GM19023 (cell line): ENCODE measurements at regions not wholly inside any gene's neighbourhood (a gene's known extent, or its start where the extent isn't known, plus 50 kb on each side); places are given as distances from the start of the nearest gene placed in this dataset.
"Not testable (repeated sequence)": the region's sequence is repeated elsewhere in the genome, so short reads cannot be mapped to it uniquely, and the experiment has no call there.

Experiments
- ATAC-seq: cut with Tn5 transposase; IDR thresholded peaks from one replicate; pipeline ENCODE4 v1.9.1; 2021; ENCODE audit warnings: mild to moderate bottlenecking, moderate library complexity; ENCODE audit not compliant: unreplicated experiment

DNA sequence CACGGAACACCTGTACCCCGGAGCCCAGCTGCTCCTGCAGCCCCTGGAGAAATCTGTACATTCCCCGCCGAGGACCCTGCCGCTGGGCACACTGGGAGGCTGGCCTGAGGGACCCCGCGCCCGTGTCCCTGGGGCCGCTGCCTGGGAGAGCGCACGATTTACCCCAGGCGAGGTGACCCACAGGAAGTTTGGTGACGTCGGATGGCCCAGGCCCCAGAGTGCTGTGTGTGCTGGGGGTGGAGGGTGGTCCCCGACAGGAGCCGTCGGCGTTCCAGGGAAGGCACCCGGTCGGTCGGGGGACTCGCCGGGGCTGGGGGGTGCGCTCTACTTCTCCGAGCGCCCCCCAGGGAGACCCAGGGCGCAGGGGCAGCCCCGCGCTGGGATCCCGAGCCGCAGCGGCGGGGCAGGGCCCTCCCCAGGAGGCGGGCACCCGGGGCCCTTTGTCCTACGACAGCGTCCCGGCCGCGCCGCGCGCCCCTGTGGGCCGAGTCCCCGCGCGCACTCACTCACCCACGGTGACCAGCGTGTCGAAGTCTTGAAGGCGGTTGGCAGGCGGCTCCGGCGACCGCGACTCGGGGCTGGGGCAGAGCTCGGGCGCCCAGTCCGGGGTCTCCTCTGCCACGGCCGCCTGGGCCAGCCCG, 167.9 kb upstream of the PRKX start:
- peak; percentile 41 for ATAC-seq

DNA sequence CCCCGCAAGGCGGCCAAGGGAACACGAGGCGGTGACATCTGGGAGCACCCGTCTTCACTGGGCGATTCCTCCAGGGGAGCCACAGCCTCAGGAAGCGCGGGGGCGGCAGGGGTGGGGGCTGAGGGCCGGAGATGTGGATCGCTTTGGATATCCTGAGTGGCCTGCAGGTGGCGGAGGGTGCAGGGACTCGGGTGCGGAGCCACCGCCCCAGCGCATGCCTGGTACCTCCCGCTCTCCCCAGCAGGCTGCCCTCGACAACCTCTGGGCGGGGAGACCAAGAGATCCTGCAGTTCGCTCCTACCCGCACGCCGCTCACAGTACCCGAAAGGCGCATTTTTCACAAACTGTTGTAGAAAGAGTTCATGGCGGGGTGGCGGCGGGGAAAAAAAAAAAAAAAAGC, 162.9 kb upstream of the PRKX start:
- ATAC-seq: not testable (repeated sequence)

DNA sequence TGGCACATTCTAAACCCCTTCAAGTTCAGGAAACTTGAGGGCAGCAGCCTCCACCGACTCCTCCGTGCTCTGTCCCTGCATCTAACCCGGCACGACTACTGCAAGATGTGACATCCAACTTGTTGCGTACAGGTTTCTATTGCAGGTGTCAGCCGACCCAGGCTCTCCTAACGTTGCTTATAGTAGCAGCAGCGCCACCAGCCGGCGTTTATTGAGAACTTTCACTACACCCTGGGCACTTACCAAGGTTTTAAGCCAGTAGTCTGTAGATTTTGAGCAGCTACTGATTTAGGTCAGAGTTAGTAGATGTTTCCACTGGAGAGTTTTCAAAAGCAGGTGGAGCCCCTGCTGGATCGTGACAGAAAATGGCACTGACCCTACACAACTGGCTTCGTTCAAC, 162.2 kb upstream of the PRKX start:
- ATAC-seq: not testable (repeated sequence)

DNA sequence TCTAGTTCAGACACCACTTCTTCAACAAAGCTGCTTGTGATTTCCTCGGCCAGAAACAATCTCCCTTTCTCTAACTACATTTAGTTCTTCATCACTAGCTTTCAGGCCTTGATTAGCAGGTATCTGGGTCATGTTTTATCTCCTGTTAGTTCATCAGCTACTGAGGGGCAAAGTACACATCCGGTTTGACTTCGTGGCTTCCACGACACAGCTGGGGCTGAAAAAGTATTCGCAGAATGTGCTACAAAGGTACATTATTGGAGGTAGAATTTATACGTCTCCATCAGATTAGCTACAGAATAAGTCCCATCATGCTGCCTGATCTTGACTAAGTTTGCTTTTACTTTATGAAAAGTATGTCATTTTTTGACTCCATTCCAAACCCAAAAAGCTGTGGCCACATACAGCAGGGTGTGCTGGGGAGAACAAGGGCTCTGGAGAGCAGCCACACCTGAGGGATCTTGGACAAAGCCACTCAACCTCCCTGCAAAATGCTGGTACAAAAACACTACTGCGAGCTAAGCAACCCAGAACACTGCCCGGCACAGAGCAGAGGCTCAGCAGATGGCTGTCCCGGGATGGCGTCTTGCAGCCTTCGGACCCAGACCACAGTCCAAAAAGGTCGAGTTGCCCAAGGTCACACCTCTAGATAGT, 158.9 kb upstream of the PRKX start:
- not testable (repeated sequence) for ATAC-seq

DNA sequence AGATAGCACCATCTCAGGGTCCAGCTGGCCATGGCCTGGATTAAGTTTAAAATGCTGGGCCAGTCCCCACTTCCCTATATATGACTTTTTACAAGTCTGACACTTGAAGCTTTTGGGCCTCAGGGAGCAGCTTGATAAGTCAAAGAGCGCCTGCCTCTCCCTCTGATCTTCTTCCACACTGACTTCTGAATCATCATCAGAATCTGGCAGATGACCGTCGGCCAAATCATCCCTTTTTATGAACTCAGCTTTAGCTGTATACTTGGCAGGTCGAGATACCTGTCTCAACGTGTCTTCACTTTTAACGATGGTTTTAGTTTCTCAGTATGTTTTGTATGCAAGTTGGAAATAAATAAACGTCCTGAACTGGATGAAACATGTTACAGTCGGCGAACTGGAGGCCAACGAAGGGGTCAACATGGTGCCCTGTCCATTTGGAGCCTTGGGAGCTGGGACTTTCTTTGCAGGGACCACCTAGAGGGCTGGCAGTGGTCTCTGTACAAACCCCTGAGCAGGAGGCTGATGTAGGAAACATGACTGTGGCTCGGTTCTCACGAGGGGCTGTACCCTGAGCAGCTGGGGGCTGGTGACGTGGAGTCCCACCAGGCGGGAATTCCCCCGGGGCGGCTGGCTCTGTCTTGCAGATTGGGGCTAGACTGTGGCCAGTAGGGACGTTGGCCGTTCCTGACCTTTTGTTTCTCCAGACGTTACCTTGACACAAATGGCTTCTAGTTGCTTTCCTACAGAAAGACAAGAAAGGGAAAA, 153.8 kb upstream of the PRKX start:
- ATAC-seq: not testable (repeated sequence)

DNA sequence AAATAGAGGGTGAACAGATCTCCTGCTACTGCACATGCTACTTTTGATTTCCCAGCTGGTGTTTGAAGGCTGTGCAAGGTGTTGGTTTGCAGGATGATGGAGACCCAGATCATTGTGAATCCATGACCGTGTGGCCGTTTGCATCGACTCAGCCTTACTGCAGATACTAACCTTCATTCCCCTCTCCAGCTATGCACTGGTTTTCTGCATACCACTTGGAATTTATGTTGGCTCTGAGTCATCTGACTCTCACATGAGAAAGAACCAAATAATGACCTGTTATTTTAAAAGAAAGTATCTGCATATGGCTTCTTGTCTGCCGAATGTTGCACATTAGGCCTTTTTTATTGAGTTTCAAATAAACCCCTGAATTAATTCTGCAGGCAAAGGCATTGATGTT, 144.9 kb upstream of the PRKX start:
- ATAC-seq: not testable (repeated sequence)

DNA sequence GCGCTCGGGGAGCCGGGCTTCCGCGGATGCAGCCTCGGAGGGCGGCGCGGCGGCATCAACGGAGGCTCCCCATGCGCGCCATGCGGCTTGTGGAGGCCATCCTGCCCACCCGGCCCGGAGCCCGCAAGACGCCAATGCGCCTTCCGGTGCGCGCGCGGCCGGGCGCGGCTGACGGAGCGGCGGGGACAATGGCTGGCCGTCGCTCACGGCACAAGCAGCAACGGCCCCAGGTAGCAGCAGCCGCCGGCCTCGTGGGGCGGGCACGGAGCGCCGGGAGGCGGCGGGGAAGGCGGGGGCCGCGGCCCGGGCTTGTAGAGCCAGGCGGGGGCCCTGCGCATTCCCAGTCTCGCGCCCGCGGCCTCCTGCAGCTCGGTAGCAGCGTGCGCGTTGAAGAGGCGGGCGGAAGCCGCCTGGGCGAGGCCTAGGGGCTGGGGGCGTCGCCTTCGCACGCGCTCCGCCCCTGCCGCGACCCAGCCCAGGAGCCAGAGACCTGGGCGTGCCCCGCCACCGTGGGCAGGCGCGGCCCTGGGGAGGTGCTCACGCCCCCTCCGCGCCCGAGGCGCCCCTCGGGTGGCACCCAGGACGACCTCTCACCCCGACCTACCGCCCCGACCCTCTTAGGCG, 130.2 kb upstream of the PRKX start:
- ATAC-seq: peak; percentile 90

DNA sequence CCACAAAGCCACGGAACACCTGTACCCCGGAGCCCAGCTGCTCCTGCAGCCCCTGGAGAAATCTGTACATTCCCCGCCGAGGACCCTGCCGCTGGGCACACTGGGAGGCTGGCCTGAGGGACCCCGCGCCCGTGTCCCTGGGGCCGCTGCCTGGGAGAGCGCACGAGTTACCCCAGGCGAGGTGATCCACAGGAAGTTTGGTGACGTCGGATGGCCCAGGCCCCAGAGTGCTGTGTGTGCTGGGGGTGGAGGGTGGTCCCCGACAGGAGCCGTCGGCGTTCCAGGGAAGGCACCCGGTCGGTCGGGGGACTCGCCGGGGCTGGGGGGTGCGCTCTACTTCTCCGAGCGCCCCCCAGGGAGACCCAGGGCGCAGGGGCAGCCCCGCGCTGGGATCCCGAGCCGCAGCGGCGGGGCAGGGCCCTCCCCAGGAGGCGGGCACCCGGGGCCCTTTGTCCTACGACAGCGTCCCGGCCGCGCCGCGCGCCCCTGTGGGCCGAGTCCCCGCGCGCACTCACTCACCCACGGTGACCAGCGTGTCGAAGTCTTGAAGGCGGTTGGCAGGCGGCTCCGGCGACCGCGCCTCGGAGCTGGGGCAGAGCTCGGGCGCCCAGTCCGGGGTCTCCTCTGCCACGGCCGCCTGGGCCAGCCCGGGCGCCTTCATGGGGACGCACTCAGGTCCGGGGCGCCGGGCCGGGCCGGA, 129.5 kb upstream of the PRKX start:
- peak; percentile 71 for ATAC-seq

DNA sequence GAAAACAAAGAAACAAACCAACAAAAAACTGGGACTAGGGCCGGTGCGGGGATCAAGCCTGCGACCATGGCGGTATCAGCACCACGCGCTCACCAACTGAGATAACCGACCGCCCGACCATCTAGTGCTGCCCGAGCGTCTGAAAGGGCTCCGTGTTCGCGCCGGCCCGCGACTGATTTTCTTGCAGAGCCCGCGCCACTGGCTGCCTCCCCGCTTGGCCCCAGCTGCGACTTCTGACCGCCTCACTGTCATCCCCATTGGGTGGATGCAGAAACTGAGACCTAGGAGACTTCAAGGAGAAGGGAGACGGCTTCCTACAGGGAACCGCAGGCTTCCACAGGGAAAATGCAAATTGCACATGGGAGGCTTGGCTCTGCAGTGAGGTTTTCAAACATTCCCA, 125.3 kb upstream of the PRKX start:
- not testable (repeated sequence) for ATAC-seq

DNA sequence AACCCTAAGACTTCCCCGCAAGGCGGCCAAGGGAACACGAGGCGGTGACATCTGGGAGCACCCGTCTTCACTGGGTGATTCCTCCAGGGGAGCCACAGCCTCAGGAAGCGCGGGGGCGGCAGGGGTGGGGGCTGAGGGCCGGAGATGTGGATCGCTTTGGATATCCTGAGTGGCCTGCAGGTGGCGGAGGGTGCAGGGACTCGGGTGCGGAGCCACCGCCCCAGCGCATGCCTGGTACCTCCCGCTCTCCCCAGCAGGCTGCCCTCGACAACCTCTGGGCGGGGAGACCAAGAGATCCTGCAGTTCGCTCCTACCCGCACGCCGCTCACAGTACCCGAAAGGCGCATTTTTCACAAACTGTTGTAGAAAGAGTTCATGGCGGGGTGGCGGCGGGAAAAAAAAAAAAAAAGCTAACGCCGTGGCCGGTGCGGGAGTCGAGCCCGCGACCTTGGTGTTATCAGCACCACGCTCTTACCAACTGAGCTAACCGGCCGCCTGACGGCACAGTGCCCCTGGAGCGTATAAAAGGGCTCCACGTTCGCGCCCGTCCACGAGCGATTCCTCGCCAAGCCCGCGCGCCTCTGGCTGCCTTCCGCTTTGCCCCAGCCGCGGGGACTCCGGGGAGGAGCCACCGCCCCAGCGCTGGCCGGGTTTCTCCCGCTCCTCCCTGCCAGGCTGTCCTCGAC, 124.7 kb upstream of the PRKX start:
- not testable (repeated sequence) for ATAC-seq

DNA sequence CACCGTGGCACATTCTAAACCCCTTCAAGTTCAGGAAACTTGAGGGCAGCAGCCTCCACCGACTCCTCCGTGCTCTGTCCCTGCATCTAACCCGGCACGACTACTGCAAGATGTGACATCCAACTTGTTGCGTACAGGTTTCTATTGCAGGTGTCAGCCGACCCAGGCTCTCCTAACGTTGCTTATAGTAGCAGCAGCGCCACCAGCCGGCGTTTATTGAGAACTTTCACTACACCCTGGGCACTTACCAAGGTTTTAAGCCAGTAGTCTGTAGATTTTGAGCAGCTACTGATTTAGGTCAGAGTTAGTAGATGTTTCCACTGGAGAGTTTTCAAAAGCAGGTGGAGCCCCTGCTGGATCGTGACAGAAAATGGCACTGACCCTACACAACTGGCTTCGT, 123.8 kb upstream of the PRKX start:
- ATAC-seq: not testable (repeated sequence)

DNA sequence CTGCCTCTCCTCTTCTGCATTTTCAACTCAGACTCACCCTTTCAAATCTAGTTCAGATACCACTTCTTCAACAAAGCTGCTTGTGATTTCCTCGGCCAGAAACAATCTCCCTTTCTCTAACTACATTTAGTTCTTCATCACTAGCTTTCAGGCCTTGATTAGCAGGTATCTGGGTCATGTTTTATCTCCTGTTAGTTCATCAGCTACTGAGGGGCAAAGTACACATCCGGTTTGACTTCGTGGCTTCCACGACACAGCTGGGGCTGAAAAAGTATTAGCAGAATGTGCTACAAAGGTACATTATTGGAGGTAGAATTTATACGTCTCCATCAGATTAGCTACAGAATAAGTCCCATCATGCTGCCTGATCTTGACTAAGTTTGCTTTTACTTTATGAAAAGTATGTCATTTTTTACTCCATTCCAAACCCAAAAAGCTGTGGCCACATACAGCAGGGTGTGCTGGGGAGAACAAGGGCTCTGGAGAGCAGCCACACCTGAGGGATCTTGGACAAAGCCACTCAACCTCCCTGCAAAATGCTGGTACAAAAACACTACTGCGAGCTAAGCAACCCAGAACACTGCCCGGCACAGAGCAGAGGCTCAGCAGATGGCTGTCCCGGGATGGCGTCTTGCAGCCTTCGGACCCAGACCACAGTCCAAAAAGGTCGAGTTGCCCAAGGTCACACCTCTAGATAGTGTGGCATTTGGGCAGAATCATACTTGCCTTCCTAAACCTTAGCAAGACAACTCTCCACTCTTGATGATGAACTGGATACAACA, 120.5 kb upstream of the PRKX start:
- ATAC-seq: not testable (repeated sequence)

DNA sequence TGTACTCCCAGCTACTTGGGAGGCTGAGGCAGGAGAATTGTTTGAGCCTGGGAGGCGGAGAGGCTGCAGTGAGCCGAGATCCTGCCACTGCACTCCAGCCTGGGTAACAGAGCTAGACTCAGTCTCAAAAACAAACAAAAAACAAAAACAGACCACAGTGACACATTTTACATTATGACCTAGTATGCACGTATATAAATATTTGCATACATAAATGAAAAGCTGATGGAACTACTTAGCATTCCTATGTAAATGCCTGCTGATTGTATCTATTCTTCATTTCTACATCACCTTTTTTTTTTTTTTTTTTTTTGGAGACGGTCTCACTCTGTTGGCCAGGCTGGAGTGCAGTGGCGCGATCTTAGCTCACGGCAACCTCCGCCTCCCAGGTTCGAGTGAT, 116.6 kb upstream of the PRKX start:
- not testable (repeated sequence) for ATAC-seq

DNA sequence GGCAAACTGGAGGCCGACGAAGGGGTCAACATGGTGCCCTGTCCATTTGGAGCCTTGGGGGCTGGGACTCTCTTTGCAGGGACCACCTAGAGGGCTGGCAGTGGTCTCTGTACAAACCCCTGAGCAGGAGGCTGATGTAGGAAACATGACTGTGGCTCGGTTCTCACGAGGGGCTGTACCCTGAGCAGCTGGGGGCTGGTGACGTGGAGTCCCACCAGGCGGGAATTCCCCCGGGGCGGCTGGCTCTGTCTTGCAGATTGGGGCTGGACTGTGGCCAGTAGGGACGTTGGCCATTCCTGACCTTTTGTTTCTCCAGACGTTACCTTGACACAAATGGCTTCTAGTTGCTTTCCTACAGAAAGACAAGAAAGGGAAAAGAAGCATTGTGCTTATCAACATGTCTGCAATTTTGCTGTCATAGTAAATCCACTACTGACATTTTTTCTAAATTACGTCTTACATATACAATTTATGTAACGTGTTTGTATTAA, 115.6 kb upstream of the PRKX start:
- not testable (repeated sequence) for ATAC-seq

DNA sequence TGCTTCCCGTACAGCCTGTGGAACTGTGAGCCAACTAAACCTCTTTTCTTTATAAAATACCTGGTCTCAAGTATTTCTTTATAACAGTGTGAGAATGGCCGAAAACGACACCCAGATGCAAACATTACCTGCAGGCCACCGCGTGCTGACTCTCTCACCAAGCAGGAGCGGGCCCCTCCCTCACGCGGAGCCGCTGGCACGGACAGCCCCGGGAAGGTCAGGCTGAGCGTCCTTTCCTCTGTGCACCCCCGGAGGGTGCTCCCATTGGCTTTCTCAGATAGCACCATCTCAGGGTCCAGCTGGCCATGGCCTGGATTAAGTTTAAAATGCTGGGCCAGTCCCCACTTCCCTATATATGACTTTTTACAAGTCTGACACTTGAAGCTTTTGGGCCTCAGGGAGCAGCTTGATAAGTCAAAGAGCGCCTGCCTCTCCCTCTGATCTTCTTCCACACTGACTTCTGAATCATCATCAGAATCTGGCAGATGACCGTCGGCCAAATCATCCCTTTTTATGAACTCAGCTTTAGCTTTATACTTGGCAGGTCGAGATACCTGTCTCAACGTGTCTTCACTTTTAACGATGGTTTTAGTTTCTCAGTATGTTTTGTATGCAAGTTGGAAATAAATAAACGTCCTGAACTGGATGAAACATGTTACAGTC, 115.1 kb upstream of the PRKX start:
- ATAC-seq: not testable (repeated sequence)

DNA sequence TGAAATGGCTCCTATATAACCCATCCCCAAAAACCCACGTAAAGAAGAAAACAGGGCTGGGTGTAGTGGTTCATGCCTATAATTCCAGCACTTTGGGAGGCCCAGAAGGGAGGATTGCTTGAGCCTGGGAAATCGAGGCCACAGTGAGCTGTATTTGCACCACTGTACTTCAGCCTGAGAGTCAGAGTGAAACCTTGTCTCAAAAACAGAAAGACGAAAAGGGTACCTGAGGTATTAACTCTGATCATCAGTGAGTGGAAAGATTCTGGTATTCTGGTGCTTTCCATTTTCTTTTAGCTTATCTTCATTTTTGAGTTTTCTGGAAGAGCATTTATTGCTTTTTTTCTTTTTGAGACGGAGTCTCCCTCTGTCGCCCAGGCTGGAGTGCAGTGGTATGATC, 110.6 kb upstream of the PRKX start:
- ATAC-seq: peak; percentile 47

DNA sequence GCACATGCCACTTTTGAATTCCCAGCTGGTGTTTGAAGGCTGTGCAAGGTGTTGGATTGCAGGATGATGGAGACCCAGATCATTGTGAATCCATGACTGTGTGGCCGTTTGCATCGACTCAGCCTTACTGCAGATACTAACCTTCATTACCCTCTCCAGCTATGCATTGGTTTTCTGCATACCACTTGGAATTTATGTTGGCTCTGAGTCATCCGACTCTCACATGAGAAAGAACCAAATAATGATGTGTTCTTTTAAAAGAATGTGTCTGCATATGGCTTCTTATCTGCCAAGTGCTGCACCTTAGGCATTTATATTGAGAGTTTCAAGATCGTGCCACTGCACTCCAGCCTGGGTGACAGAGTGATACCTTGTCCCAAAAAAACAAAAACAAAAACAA, 106.7 kb upstream of the PRKX start:
- ATAC-seq: no peak

DNA sequence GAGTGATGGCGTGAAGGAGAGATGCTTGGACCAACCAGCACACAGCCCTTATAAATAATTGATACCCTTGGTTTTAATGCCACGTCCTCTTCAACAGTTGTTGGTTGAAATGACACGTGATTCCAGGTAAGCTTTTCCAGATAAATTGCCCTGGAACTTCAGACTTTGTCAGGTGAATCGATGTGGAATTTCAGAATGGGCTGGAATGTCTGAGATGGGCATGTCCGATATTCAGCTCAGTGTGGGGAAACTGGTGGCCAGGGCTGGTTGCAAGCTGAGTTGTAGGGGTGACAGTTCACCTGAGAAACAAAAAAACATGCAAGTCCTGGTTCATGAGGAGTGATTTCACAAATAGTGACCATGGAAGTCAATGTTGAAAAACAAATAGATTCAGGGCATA, 104.0 kb upstream of the PRKX start:
- not testable (repeated sequence) for ATAC-seq
